ENCODE measurements at regions not wholly inside any gene's neighbourhood (a gene's known extent, or its start where the extent isn't known, plus 50 kb on each side); places are given as distances from the start of the nearest gene placed in this dataset.

DNA sequence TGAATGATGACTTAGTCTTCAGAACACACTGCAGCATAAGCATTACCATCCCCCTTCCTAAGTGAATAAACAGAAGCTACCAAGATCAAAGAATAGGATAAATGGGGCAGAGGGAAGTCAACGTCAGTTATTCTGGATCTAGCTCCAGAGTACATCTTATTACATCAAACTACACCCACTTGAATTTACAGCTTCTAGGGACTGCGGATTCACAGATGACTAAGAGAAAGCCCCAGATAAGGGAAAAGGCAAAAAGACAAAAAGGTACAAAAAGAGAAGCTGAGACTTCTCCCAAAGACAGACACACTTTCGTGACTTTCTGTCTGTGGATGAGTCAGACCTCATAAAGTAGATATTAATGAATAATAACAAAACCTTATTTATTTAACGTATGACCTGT is 457.9 kb upstream of the BRINP1 start:
- H4K20me1 ChIP-seq (replicated peaks; ENCODE audit: control insufficient read depth, extremely low read depth, insufficient read depth, low read length), result no peaks in the 10 kb centered on the region
- no peak overlapping the region for H3K27ac ChIP-seq (ENCODE audit: insufficient read depth, low read depth, low read length)
- H3K9me1 ChIP-seq (replicated peaks; ENCODE audit: control insufficient read depth, extremely low read depth, insufficient read depth, low read length), result no peaks in the 10 kb centered on the region
- ChIA-PET POLR2A (no interaction called here), CTCF (no interaction called here)
- TF ChIP-seq JUN (IDR thresholded peaks at IDR 0.05; ENCODE audit: borderline replicate concordance, insufficient read depth, insufficient read length, low read depth) (no peak), POLR2A (IDR thresholded peaks at IDR 0.05; ENCODE audit: low read depth, low read length) (no peak), MYC (IDR thresholded peaks at IDR 0.05; ENCODE audit: low read depth, low read length) (no peak), POLR2AphosphoS5 (IDR thresholded peaks at IDR 0.05; ENCODE audit: insufficient read depth, low read depth, low read length) (no peak), GATA2 (IDR thresholded peaks at IDR 0.05; ENCODE audit: insufficient read depth, insufficient read length, low read depth, low read length) (no peak), EZH2 (IDR thresholded peaks at IDR 0.05; ENCODE audit: borderline replicate concordance, low read depth, low read length, severe bottlenecking) (no peak), FOS (IDR thresholded peaks at IDR 0.05; ENCODE audit: borderline replicate concordance, insufficient read depth, low read length) (no peak)
- TF ChIP-seq, protein P1, sequence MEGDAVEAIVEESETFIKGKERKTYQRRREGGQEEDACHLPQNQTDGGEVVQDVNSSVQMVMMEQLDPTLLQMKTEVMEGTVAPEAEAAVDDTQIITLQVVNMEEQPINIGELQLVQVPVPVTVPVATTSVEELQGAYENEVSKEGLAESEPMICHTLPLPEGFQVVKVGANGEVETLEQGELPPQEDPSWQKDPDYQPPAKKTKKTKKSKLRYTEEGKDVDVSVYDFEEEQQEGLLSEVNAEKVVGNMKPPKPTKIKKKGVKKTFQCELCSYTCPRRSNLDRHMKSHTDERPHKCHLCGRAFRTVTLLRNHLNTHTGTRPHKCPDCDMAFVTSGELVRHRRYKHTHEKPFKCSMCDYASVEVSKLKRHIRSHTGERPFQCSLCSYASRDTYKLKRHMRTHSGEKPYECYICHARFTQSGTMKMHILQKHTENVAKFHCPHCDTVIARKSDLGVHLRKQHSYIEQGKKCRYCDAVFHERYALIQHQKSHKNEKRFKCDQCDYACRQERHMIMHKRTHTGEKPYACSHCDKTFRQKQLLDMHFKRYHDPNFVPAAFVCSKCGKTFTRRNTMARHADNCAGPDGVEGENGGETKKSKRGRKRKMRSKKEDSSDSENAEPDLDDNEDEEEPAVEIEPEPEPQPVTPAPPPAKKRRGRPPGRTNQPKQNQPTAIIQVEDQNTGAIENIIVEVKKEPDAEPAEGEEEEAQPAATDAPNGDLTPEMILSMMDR (IDR thresholded peaks at IDR 0.05; ENCODE audit: extremely low read depth in 1 of 2, insufficient read depth in 1 of 2, low read depth in 1 of 2, low read length in 2 of 2), result no peak
- TF ChIP-seq, protein P2, sequence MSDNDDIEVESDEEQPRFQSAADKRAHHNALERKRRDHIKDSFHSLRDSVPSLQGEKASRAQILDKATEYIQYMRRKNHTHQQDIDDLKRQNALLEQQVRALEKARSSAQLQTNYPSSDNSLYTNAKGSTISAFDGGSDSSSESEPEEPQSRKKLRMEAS (IDR thresholded peaks at IDR 0.05; ENCODE audit: insufficient read depth, insufficient read length), result no peak
- H2AFZ ChIP-seq (ENCODE audit: low read depth, low read length), result no peak overlapping the region
- intact Hi-C loops (cut with micrococcal nuclease) (no loop called here), dilution Hi-C loops (cut with MboI; ENCODE audit: extremely low pct_ligation_motif_present, low sequenced_read_pairs) (no loop called here)
- H3K9ac ChIP-seq (replicated peaks; ENCODE audit: extremely low read depth, insufficient read depth, low read length), result no peak overlapping the region
- H3K4me3 ChIP-seq (replicated peaks in 1 of 3; ENCODE audit: insufficient read depth in 1 of 3, low read depth in 1 of 3, low read length in 3 of 3), result no peak overlapping the region
- no peaks in the 10 kb centered on the region for H3K79me2 ChIP-seq (ENCODE audit: control insufficient read depth, insufficient read depth, low read length)
- DNase-seq (ENCODE audit: low read depth, low spot score), result no peak
- H3K36me3 ChIP-seq (ENCODE audit: control insufficient read depth in 2 of 2, extremely low read depth in 1 of 2, insufficient read depth in 2 of 2, low read length in 2 of 2), result no peaks in the 10 kb centered on the region
- no peak for FAIRE-seq
- H3K9me3 ChIP-seq (replicated peaks; ENCODE audit: control insufficient read depth, insufficient read depth, low read length), result peaks cover 4% of the 10 kb centered on the region
- no peaks in the 10 kb centered on the region for H3K27me3 ChIP-seq (ENCODE audit: control insufficient read depth in 2 of 2, insufficient read depth in 2 of 2, low read length in 2 of 2)
- H3K4me1 ChIP-seq (ENCODE audit: control insufficient read depth, extremely low read depth, insufficient read depth, low read length), result no peaks in the 10 kb centered on the region
- H3K4me2 ChIP-seq (ENCODE audit: insufficient read depth, low read length), result no peak overlapping the region
- no TSS peak for BruUV-seq (replicated peaks)

Measured in endothelial cell of umbilical vein (primary cell).